Stromal cell of bone marrow (primary cell): ENCODE measurements at regions not wholly inside any gene's neighbourhood (a gene's known extent, or its start where the extent isn't known, plus 50 kb on each side); places are given as distances from the start of the nearest gene placed in this dataset.
A peak's percentile ranks its signal among the peaks of the same experiment; 100 is the strongest.
"Not testable (repeated sequence)": the region's sequence is repeated elsewhere in the genome, so short reads cannot be mapped to it uniquely, and the experiment has no call there.

Experiments
- DNase-seq: peaks from one replicate; pipeline ENCODE4 v3.0.0-alpha.2; 2012; ENCODE audit warnings: low read depth

- no peak for DNase-seq
Observed at GRCh38 chr9:129432297-129433154, 188.4 kb downstream of the C9orf50 start.

- no peak for DNase-seq
Observed at GRCh38 chr9:129430940-129431643, 189.8 kb downstream of the C9orf50 start.

GRCh38 chr9:129428864-129429577 is 191.9 kb downstream of the C9orf50 start:
- DNase-seq = no peak

GRCh38 chr9:129427149-129427548 is 193.8 kb downstream of the C9orf50 start:
- no peak for DNase-seq

- not testable (repeated sequence) for DNase-seq
Observed at GRCh38 chr9:129423755-129424154, 197.1 kb downstream of the C9orf50 start.

- DNase-seq = no peak
Observed at GRCh38 chr9:129423216-129423615, 197.7 kb downstream of the C9orf50 start.

- no peak for DNase-seq
Observed at GRCh38 chr9:129422843-129423192, 198.1 kb downstream of the C9orf50 start.

- DNase-seq = no peak
Observed at GRCh38 chr9:129422032-129422842, 198.7 kb downstream of the C9orf50 start.

GRCh38 chr9:129421371-129421770 is 199.5 kb downstream of the C9orf50 start:
- no peak for DNase-seq

- no peak for DNase-seq
Observed at GRCh38 chr9:129420721-129421120, 200.2 kb downstream of the C9orf50 start.

- DNase-seq = no peak
Observed at GRCh38 chr9:129419382-129419899, 201.5 kb downstream of the C9orf50 start.

- DNase-seq = no peak
Observed at GRCh38 chr9:129418451-129418850, 202.4 kb downstream of the C9orf50 start.

GRCh38 chr9:129416821-129417539 is 203.9 kb downstream of the C9orf50 start:
- DNase-seq = no peak

- no peak for DNase-seq
Observed at GRCh38 chr9:129415942-129416651, 204.8 kb downstream of the C9orf50 start.

GRCh38 chr9:129414993-129415941 is 205.6 kb downstream of the C9orf50 start:
- DNase-seq = no peak

GRCh38 chr9:129414377-129414992 is 206.4 kb downstream of the C9orf50 start:
- no peak for DNase-seq

GRCh38 chr9:129413537-129414376 is 207.1 kb downstream of the C9orf50 start:
- peak; percentile 93 for DNase-seq
